CD4-positive, alpha-beta memory T cell (primary cell): ENCODE measurements at regions not wholly inside any gene's neighbourhood (a gene's known extent, or its start where the extent isn't known, plus 50 kb on each side); places are given as distances from the start of the nearest gene placed in this dataset.

Source experiments
- CTCF ChIA-PET: fragments of 350-600 bp; sonication (Branson Sonifier 250); formaldehyde crosslinking; loops from one replicate; lab custom pipeline; 2021; ENCODE audit warnings: inconsistent platforms; ENCODE audit not compliant: partially characterized antibody; lab: Charles Lee
- POLR2A ChIA-PET: fragments of 350-600 bp; sonication (Branson Sonifier 250); formaldehyde crosslinking; loops from one replicate; lab custom pipeline; 2021; ENCODE audit not compliant: partially characterized antibody; lab: Charles Lee
- DNase-seq, 5 donors: peaks; one replicate each; pipeline versions ENCODE4 v3.0.0 to v3.0.0-alpha.2; 2020 to 2022; ENCODE audit warnings: mixed read lengths in 1 of 5
- H3K27ac ChIP-seq: one replicate; pipeline ENCODE4 v1.7.0; 2013; ENCODE audit warnings: low read depth, low read length
- H3K27me3 ChIP-seq: 2 replicates; pipeline ENCODE4 v1.7.0; 2013; ENCODE audit warnings: mild to moderate bottlenecking, low read length, moderate library complexity; ENCODE audit not compliant: insufficient read depth
- H3K36me3 ChIP-seq: 2 replicates; pipeline ENCODE4 v1.7.0; 2013; ENCODE audit warnings: mild to moderate bottlenecking, low read length, moderate library complexity; ENCODE audit not compliant: insufficient read depth
- H3K4me1 ChIP-seq: 2 replicates; pipeline ENCODE4 v1.7.0; 2013; ENCODE audit warnings: mild to moderate bottlenecking, low read length, moderate library complexity; ENCODE audit not compliant: insufficient read depth
- H3K4me3 ChIP-seq, 2 donors: one replicate each; pipeline ENCODE4 v1.7.0; 2013; ENCODE audit warnings: low read length in 2 of 2, mild to moderate bottlenecking in 1 of 2
- H3K9me3 ChIP-seq, 2 donors: one replicate each; pipeline ENCODE4 v1.7.0; 2013; ENCODE audit warnings: low read length in 2 of 2, control low read depth in 1 of 2; ENCODE audit not compliant: control insufficient read depth in 1 of 2
- H3K27ac Mint-ChIP-seq, 7 donors: one replicate each; pipeline ENCODE4 v1.8.0; 2020 to 2021; ENCODE audit warnings: mixed read lengths in 7 of 7, mild to moderate bottlenecking in 6 of 7, inconsistent platforms in 3 of 7, moderate library complexity in 3 of 7
- H3K27me3 Mint-ChIP-seq, 2 donors: one replicate each; pipeline ENCODE4 v1.8.0; 2020 to 2021; ENCODE audit warnings: mixed read lengths in 2 of 2
- H3K36me3 Mint-ChIP-seq, 2 donors: one replicate each; pipeline ENCODE4 v1.8.0; 2020 to 2021; ENCODE audit warnings: mixed read lengths in 2 of 2, inconsistent platforms in 1 of 2, mild to moderate bottlenecking in 1 of 2
- H3K4me1 Mint-ChIP-seq, 4 donors: one replicate each; pipeline ENCODE4 v1.8.0; 2020 to 2021; ENCODE audit warnings: mixed read lengths in 4 of 4, mild to moderate bottlenecking in 1 of 4
- H3K4me3 Mint-ChIP-seq, 8 donors: one replicate each; pipeline ENCODE4 v1.8.0; 2020 to 2021; ENCODE audit warnings: mixed read lengths in 8 of 8, mild to moderate bottlenecking in 7 of 8, moderate library complexity in 6 of 8, inconsistent platforms in 3 of 8
- H3K9me3 Mint-ChIP-seq, 8 donors: one replicate each; pipeline ENCODE4 v1.8.0; 2020 to 2021; ENCODE audit warnings: mixed read lengths in 8 of 8, mild to moderate bottlenecking in 5 of 8, inconsistent platforms in 3 of 8, moderate library complexity in 1 of 8
- intact Hi-C: fragments of 100-400 bp; cut with micrococcal nuclease; formaldehyde crosslinking; loops from one replicate; pipeline ENCODE4 v1.15.1; 2023

DNA sequence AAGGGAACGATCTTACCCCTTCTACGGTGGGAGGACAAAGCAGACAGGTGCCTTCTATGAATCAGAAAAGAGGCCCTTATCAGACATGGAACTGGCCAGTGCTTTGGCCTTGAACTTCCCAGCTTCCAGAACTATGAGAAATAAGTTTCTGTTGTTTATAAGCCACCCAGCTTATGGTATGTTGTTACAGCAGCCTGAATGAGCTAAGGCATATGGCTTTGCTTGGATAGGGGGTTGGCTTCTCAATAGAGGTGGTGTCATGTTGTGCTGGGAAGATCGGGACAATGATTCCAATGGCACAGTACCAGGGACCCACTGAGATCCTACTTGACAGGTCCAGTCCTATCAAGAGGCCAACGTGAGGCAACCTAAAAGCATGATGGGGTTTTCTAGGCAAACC is 183.4 kb upstream of the BMPER start:
- Mint-ChIP-seq H3K27ac (no peak overlapping the region), H3K9me3 (peaks cover 0 to 4% (median 0%) of the 10 kb centered on the region in 8 donors), H3K27me3 (no peaks in the 10 kb centered on the region), H3K4me1 (no peaks in the 10 kb centered on the region), H3K36me3 (peaks cover 3% of the 10 kb centered on the region in 2 donors), H3K4me3 (no peak overlapping the region)
- Histone ChIP-seq H3K27me3 (no peaks in the 10 kb centered on the region), H3K4me3 (no peak overlapping the region), H3K36me3 (no peaks in the 10 kb centered on the region), H3K9me3 (no peaks in the 10 kb centered on the region), H3K4me1 (no peaks in the 10 kb centered on the region), H3K27ac (no peak overlapping the region)
- POLR2A ChIA-PET: no interaction called here
- CTCF ChIA-PET: no interaction called here
- no peak for DNase-seq
- intact Hi-C loops: no loop called here

DNA sequence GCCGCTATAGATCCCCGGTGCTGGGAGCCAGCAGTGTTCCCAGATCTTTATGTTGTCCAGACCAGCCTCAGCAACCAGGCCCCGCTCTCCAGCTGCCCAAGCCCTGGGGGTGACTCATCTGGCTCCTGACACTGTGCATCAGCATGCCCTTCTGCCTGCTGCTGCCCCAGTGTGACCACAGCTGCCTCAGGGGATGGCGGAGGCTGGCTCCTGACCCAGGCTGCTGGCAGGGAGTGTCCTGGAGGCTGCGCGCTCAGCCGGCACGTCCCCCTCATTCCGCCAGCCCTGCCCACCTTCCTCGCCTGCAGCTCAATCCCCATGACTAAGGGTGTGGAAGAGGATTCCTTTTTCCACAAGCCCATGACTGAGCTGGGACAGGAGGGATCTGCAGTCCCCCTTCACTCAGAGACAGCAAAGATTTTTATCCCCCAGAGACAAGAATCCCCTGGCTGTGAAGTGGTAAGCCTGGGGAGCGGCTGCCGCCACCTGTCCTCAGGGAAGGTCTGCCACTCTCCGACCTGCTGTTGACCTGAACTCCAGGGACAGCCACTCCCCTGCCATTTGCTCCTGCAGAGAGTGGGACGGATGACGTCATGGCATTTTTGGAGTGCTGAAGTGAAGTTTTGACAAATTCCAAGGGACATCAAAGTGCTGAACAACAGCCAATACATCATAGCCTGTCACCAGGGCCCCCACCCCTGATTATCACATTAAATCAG is 182.8 kb upstream of the BMPER start:
- POLR2A ChIA-PET: no interaction called here
- CTCF ChIA-PET: no interaction called here

DNA sequence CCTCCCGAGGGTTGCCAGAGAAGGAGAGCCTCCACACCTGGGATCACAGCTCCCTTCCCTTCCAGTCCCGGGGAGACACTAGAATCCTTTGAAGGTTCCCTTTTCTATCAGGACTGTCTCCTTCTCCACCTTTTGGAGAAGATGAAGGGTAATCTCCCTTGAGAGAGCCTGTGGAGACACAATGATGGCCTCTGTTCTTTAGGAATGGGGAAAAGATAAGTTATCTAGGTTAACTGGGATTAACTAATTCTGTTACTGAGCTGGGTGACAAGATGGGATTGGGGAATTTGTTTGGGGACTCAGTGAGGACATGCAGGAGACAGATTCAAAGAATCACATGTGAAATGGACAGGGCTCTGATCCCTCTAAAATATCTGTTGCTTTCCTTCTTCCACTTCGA is 181.1 kb upstream of the BMPER start:
- Mint-ChIP-seq H3K4me3 (no peak overlapping the region), H3K4me1 (no peaks in the 10 kb centered on the region), H3K27ac (no peak overlapping the region), H3K27me3 (no peaks in the 10 kb centered on the region), H3K9me3 (peaks cover 0 to 4% (median 0%) of the 10 kb centered on the region in 8 donors), H3K36me3 (peaks cover 3% of the 10 kb centered on the region in 2 donors)
- no peaks in the 10 kb centered on the region for H3K4me1 ChIP-seq
- ChIA-PET CTCF (no interaction called here), POLR2A (no interaction called here)
- intact Hi-C loops: no loop called here
- H3K27me3 ChIP-seq: no peaks in the 10 kb centered on the region
- no peaks in the 10 kb centered on the region for H3K36me3 ChIP-seq
- no peak overlapping the region for H3K27ac ChIP-seq
- H3K4me3 ChIP-seq: no peak overlapping the region
- no peak for DNase-seq
- no peaks in the 10 kb centered on the region for H3K9me3 ChIP-seq

More for the DNA sequence above, 182.8 kb upstream of the BMPER start:
- Mint-ChIP-seq H3K4me3 (peak overlapping the region in 1 of 8 donors; percentile 46), H3K36me3 (peaks cover 3% of the 10 kb centered on the region in 2 donors), H3K4me1 (no peaks in the 10 kb centered on the region), H3K9me3 (peaks cover 0 to 4% (median 0%) of the 10 kb centered on the region in 8 donors), H3K27ac (no peak overlapping the region), H3K27me3 (no peaks in the 10 kb centered on the region)
- Histone ChIP-seq H3K27me3 (no peaks in the 10 kb centered on the region), H3K36me3 (no peaks in the 10 kb centered on the region), H3K9me3 (no peaks in the 10 kb centered on the region), H3K4me3 (no peak overlapping the region), H3K4me1 (no peaks in the 10 kb centered on the region), H3K27ac (no peak overlapping the region)
- intact Hi-C loops: no loop called here
- no peak for DNase-seq

DNA sequence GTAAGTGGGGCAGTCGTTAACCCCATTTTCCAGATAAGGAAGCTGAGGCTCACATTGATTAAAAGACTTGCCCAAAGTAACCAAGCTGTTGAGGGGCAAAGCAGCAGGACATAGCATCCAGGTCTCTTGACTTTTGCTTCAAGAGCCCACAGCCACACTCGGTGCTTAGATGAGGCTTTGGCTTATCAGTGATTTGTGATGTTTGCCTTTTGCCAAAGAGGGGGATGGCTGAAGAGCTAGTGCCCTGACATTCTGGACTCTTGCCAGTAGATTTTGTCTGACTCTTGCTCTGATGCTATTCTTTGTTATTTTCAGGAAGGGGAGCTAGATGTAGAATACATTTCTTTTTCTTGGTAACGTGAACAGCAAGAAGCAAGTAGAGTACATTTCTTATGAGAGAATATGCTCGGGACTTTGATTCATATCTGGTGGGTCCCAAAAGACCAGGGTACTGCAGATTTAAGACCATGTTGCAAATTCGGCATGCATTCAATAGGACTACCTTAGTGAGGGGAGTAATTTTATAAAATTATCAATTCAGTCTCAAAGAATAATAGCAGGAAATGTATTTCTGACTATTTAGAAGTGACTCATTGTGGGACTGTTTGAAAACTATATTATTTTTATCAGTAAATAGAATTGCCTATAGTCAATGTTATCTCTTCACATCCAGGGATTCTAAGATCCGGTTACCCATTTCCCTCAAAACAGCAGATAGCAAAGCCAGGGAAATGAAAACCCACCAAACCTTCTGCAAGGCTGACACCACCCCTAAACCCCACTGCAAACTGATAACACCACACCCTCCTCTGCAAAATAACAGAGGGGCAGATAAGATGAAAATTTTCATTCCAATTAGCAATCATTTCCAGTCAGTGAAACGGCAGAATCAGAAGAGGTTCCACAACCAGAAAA is 180.0 kb upstream of the BMPER start:
- H3K36me3 Mint-ChIP-seq: peaks cover 2 to 6% of the 10 kb centered on the region in 2 donors
- H3K9me3 Mint-ChIP-seq: peaks cover 0 to 1% (median 0%) of the 10 kb centered on the region in 8 donors
- Histone ChIP-seq H3K4me3 (no peak overlapping the region), H3K9me3 (no peaks in the 10 kb centered on the region), H3K27ac (no peak overlapping the region), H3K27me3 (no peaks in the 10 kb centered on the region), H3K4me1 (no peaks in the 10 kb centered on the region), H3K36me3 (no peaks in the 10 kb centered on the region)
- no peak overlapping the region for H3K4me3 Mint-ChIP-seq
- no peaks in the 10 kb centered on the region for H3K4me1 Mint-ChIP-seq
- no peak for DNase-seq
- POLR2A ChIA-PET: no interaction called here
- intact Hi-C loops: no loop called here
- CTCF ChIA-PET: no interaction called here
- H3K27me3 Mint-ChIP-seq: no peaks in the 10 kb centered on the region
- no peak overlapping the region for H3K27ac Mint-ChIP-seq

DNA sequence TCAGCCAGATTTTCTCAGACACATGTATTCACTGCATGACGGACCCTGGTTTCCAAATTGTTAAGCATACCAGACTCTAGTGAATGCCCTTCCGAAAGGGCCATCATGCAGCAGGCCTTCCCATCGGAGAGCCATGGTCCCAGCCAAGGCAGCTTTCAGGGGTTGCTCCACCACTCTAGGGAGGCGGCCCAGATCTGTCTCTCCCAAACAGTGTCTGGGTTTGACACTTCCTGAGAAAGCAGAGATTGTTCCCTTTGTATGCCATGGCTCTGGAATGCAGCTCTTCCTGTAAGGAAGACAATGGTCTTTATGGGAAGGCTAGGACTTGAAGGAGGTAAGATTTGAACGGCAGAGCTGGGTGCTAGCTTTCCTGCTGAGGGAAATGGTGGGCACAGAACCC is 178.8 kb upstream of the BMPER start:
- POLR2A ChIA-PET: no interaction called here
- no peak overlapping the region for H3K27ac Mint-ChIP-seq
- Histone ChIP-seq H3K27ac (no peak overlapping the region), H3K4me1 (no peaks in the 10 kb centered on the region), H3K4me3 (no peak overlapping the region), H3K27me3 (no peaks in the 10 kb centered on the region), H3K36me3 (no peaks in the 10 kb centered on the region), H3K9me3 (no peaks in the 10 kb centered on the region)
- no peaks in the 10 kb centered on the region for H3K27me3 Mint-ChIP-seq
- intact Hi-C loops: no loop called here
- no peak overlapping the region for H3K4me3 Mint-ChIP-seq
- H3K9me3 Mint-ChIP-seq: no peaks in the 10 kb centered on the region
- CTCF ChIA-PET: no interaction called here
- no peaks in the 10 kb centered on the region for H3K4me1 Mint-ChIP-seq
- peaks cover 2 to 6% of the 10 kb centered on the region in 2 donors for H3K36me3 Mint-ChIP-seq
- no peak for DNase-seq

DNA sequence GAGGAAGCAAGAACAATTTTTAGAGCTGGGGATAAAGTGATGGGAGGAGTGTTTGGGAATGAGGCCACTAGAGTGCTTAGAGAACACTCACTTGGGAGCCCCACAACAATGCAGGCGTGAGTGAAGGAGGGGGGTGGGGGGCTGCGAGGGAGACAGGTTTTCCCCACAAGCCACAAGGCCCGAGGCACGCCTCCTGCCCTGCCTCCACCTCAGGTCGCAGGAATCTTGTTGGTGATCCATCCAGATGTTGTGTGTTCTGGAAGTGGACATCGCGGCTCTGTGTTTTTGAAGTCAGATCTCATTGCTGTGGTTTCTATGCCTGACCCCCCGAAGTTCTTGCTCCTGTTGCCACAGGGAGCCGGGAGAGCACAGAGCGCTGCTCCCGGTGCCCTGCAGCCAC is 178.0 kb upstream of the BMPER start:
- Mint-ChIP-seq H3K27me3 (no peaks in the 10 kb centered on the region), H3K4me3 (no peak overlapping the region)
- CTCF ChIA-PET: no interaction called here

DNA sequence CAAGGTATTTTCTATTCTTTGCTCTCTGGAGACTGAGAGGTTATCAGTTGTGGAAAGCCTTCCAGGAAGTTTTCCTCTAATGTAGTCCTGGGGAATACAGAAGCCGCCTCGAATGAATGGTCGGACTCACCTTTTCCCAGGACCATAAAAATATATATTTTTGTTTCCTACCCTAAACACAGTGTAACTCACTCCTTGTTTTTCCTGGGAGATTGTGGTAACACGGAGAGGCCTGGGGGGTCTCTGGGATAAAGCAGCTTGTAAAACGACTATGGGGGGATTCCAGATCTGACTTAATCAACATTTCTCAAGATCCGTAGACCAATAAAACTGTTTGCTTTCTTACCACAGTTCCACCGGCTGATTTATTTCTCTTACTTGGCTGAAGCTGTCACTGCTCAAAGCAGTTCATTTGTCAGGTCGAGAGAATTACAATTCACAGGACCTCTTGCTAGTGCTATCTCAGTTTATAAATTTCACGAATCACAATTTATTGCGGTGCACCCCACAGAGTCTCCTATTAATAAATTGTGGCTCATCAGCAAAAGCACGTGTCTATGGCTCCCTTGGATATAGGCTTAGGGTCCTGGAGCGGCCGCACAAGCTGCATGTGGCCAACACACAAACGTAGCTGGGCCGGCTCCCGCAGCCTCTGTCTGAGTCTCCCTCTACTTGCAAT is 176.3 kb upstream of the BMPER start:
- no peaks in the 10 kb centered on the region for H3K27me3 ChIP-seq
- H3K27me3 Mint-ChIP-seq: no peaks in the 10 kb centered on the region
- H3K4me1 Mint-ChIP-seq: no peaks in the 10 kb centered on the region
- intact Hi-C loops: no loop called here
- no peak overlapping the region for H3K4me3 Mint-ChIP-seq
- H3K27ac Mint-ChIP-seq: no peak overlapping the region
- no peaks in the 10 kb centered on the region for H3K9me3 Mint-ChIP-seq
- peaks cover 2 to 6% of the 10 kb centered on the region in 2 donors for H3K36me3 Mint-ChIP-seq
- no peak overlapping the region for H3K4me3 ChIP-seq
- no peaks in the 10 kb centered on the region for H3K4me1 ChIP-seq
- no peak for DNase-seq
- no peak overlapping the region for H3K27ac ChIP-seq
- no peaks in the 10 kb centered on the region for H3K36me3 ChIP-seq
- ChIA-PET POLR2A (no interaction called here), CTCF (no interaction called here)
- H3K9me3 ChIP-seq: no peaks in the 10 kb centered on the region

More for the DNA sequence above, 178.0 kb upstream of the BMPER start:
- peaks cover 2 to 6% of the 10 kb centered on the region in 2 donors for H3K36me3 Mint-ChIP-seq
- Histone ChIP-seq H3K27me3 (no peaks in the 10 kb centered on the region), H3K9me3 (no peaks in the 10 kb centered on the region), H3K4me3 (no peak overlapping the region), H3K36me3 (no peaks in the 10 kb centered on the region), H3K4me1 (no peaks in the 10 kb centered on the region), H3K27ac (no peak overlapping the region)
- POLR2A ChIA-PET: no interaction called here
- no peaks in the 10 kb centered on the region for H3K4me1 Mint-ChIP-seq
- no peaks in the 10 kb centered on the region for H3K9me3 Mint-ChIP-seq
- intact Hi-C loops: no loop called here
- no peak overlapping the region for H3K27ac Mint-ChIP-seq
- no peak for DNase-seq
